Cardiac muscle cell (in vitro differentiated cells and primary cell): ENCODE measurements at regions not wholly inside any gene's neighbourhood (a gene's known extent, or its start where the extent isn't known, plus 50 kb on each side); places are given as distances from the start of the nearest gene placed in this dataset.

Experiments used
- DNase-seq, 2 donors: peaks; one replicate each; pipeline versions ENCODE4 v3.0.0 to v3.0.0-alpha.2; 2010 to 2017; ENCODE audit warnings: low read depth in 1 of 2, low spot score in 1 of 2
- H3K27ac ChIP-seq: fragments of 200-600 bp; sonication (generic); 2 replicates; pipeline ENCODE4 v1.5.1; 2016
- H3K27me3 ChIP-seq: fragments of 200-600 bp; sonication (generic); 2 replicates; pipeline ENCODE4 v1.6.0; 2016; ENCODE audit warnings: control low read depth
- H3K36me3 ChIP-seq: fragments of 200-600 bp; sonication (generic); 2 replicates; pipeline ENCODE4 v1.5.1; 2016; ENCODE audit warnings: control low read depth
- H3K4me1 ChIP-seq: fragments of 200-600 bp; sonication (generic); 2 replicates; pipeline ENCODE4 v1.8.1; 2017; ENCODE audit warnings: low read depth, mild to moderate bottlenecking, mixed run types
- H3K4me3 ChIP-seq: fragments of 200-600 bp; sonication (generic); 2 replicates; pipeline ENCODE4 v1.5.1; 2016; ENCODE audit warnings: mild to moderate bottlenecking
- H3K9me3 ChIP-seq: fragments of 200-600 bp; sonication (generic); 2 replicates; pipeline ENCODE4 v1.5.1; 2017; ENCODE audit warnings: low read depth, mild to moderate bottlenecking, control low read depth
- CTCF ChIP-seq: IDR thresholded peaks from 2 replicates; pipeline ENCODE4 v1.5.1; 2012; ENCODE audit warnings: low read depth, mild to moderate bottlenecking, low read length

- H3K9me3 ChIP-seq, result no peaks in the 10 kb centered on the region
- DNase-seq, result no peak
- TF ChIP-seq CTCF, result no peak
- H3K36me3 ChIP-seq, result no peaks in the 10 kb centered on the region
- no peak overlapping the region for H3K4me3 ChIP-seq
- H3K4me1 ChIP-seq, result no peaks in the 10 kb centered on the region
- H3K27ac ChIP-seq, result no peak overlapping the region
- H3K27me3 ChIP-seq, result no peaks in the 10 kb centered on the region
Observed at GRCh38 chr4:96063639-96064038, 223.7 kb downstream of the PDHA2 start.

- no peak overlapping the region for H3K27ac ChIP-seq
- no peak overlapping the region for H3K4me3 ChIP-seq
- DNase-seq, result no peak
- no peaks in the 10 kb centered on the region for H3K36me3 ChIP-seq
- TF ChIP-seq CTCF, result no peak
- no peaks in the 10 kb centered on the region for H3K4me1 ChIP-seq
- no peaks in the 10 kb centered on the region for H3K9me3 ChIP-seq
- no peaks in the 10 kb centered on the region for H3K27me3 ChIP-seq
Observed at GRCh38 chr4:96073461-96073860, 233.6 kb downstream of the PDHA2 start.

- Histone ChIP-seq H3K4me1 (no peaks in the 10 kb centered on the region), H3K4me3 (no peak overlapping the region), H3K36me3 (no peaks in the 10 kb centered on the region), H3K9me3 (no peaks in the 10 kb centered on the region), H3K27me3 (no peaks in the 10 kb centered on the region), H3K27ac (no peak overlapping the region)
- no peak for TF ChIP-seq CTCF
- DNase-seq, result no peak
Observed at GRCh38 chr4:96092151-96092705, 252.3 kb downstream of the PDHA2 start.

- no peaks in the 10 kb centered on the region for H3K9me3 ChIP-seq
- no peak overlapping the region for H3K4me3 ChIP-seq
- no peaks in the 10 kb centered on the region for H3K27me3 ChIP-seq
- no peak overlapping the region for H3K27ac ChIP-seq
- H3K4me1 ChIP-seq, result no peaks in the 10 kb centered on the region
- no peak for TF ChIP-seq CTCF
- H3K36me3 ChIP-seq, result no peaks in the 10 kb centered on the region
- no peak for DNase-seq
Observed at GRCh38 chr4:96093057-96093456, 253.2 kb downstream of the PDHA2 start.

GRCh38 chr4:96093563-96093962, 253.7 kb downstream of the PDHA2 start:
- Histone ChIP-seq H3K36me3 (no peaks in the 10 kb centered on the region), H3K4me1 (no peaks in the 10 kb centered on the region), H3K4me3 (no peak overlapping the region), H3K27me3 (no peaks in the 10 kb centered on the region), H3K9me3 (no peaks in the 10 kb centered on the region), H3K27ac (no peak overlapping the region)
- TF ChIP-seq CTCF, result no peak
- no peak for DNase-seq

- no peak overlapping the region for H3K27ac ChIP-seq
- no peaks in the 10 kb centered on the region for H3K4me1 ChIP-seq
- no peaks in the 10 kb centered on the region for H3K9me3 ChIP-seq
- no peaks in the 10 kb centered on the region for H3K36me3 ChIP-seq
- DNase-seq, result no peak
- H3K27me3 ChIP-seq, result no peaks in the 10 kb centered on the region
- no peak overlapping the region for H3K4me3 ChIP-seq
- no peak for TF ChIP-seq CTCF
Observed at GRCh38 chr4:96094183-96094582, 254.3 kb downstream of the PDHA2 start.
